B cell (primary cell): ENCODE measurements at regions not wholly inside any gene's neighbourhood (a gene's known extent, or its start where the extent isn't known, plus 50 kb on each side); places are given as distances from the start of the nearest gene placed in this dataset.

Source experiments
- ATAC-seq: fragments of 200-7000 bp; cut with Tn5 transposase; one replicate; pipeline ENCODE4 v1.10.0; 2021; ENCODE audit warnings: low read depth, mild to moderate bottlenecking, moderate number of reproducible peaks, moderate library complexity
- CTCF ChIA-PET: fragments of 350-600 bp; sonication (Branson Sonifier 250); formaldehyde crosslinking; loops from one replicate; lab custom pipeline; 2021; ENCODE audit warnings: antibody characterized with exemption, inconsistent platforms; lab: Charles Lee
- POLR2A ChIA-PET: fragments of 350-600 bp; sonication (Branson Sonifier 250); formaldehyde crosslinking; loops from one replicate; lab custom pipeline; 2021; ENCODE audit warnings: antibody characterized with exemption; lab: Charles Lee
- DNase-seq: peaks from one replicate; pipeline ENCODE4 v3.0.0; 2013
- H2AFZ ChIP-seq: 2 replicates; pipeline ENCODE4 v1.6.1; 2012; ENCODE audit warnings: mild to moderate bottlenecking, low read depth, low read length; ENCODE audit not compliant: insufficient read depth, poor library complexity, severe bottlenecking
- H3K27ac ChIP-seq, 2 donors: 1 replicate in 1 of 2; 2 replicates in 1 of 2; pipeline ENCODE4 v1.5.1; 2012 to 2013; ENCODE audit warnings: low read length in 2 of 2, mild to moderate bottlenecking in 2 of 2, moderate library complexity in 1 of 2
- H3K27me3 ChIP-seq, 4 experiments: fragments of 200-600 bp in 1 of 4; sonication (generic) in 1 of 4; replicated peaks in 1 of 4; 1 replicate in 2 of 4; 2 replicates in 2 of 4; pipeline versions ENCODE4 v1.6.1 to v1.7.0; 2013 to 2016; ENCODE audit warnings: low read length in 3 of 4, mild to moderate bottlenecking in 2 of 4, mixed read lengths in 1 of 4, moderate library complexity in 1 of 4; ENCODE audit not compliant: insufficient read depth in 4 of 4, control insufficient read depth in 3 of 4; ENCODE audit errors: control extremely low read depth in 1 of 4
- H3K36me3 ChIP-seq, 2 experiments: replicated peaks in 1 of 2; 1 replicate in 1 of 2; 2 replicates in 1 of 2; pipeline versions ENCODE4 v1.6.1 to v1.7.1; 2013; ENCODE audit warnings: low read length in 1 of 2; ENCODE audit not compliant: insufficient read depth in 2 of 2, control insufficient read depth in 1 of 2; ENCODE audit errors: control extremely low read depth in 1 of 2, extremely low read depth in 1 of 2
- H3K4me1 ChIP-seq, 2 donors: fragments of 200-600 bp in 1 of 2; sonication (generic) in 1 of 2; 1 replicate in 1 of 2; 2 replicates in 1 of 2; pipeline versions ENCODE4 v1.5.1 to v1.6.1; 2013 to 2017; ENCODE audit warnings: low read length in 2 of 2; ENCODE audit not compliant: control insufficient read depth in 2 of 2, insufficient read depth in 2 of 2
- H3K4me2 ChIP-seq: replicated peaks from 2 replicates; pipeline ENCODE3; 2012; ENCODE audit warnings: mild to moderate bottlenecking, low read depth, low read length; ENCODE audit not compliant: poor library complexity, severe bottlenecking
- H3K4me3 ChIP-seq, 5 experiments: fragments of 200-600 bp in 1 of 5; sonication (generic) in 1 of 5; 1 replicate in 3 of 5; 2 replicates in 2 of 5; pipeline versions ENCODE4 v1.5.1 to v1.7.0; 2011 to 2016; ENCODE audit warnings: low read length in 4 of 5, mild to moderate bottlenecking in 4 of 5, low read depth in 2 of 5, control low read depth in 1 of 5, moderate library complexity in 1 of 5; ENCODE audit not compliant: insufficient read depth in 1 of 5; ENCODE audit errors: control extremely low read depth in 1 of 5, extremely low read depth in 1 of 5
- H3K79me2 ChIP-seq: fragments of 200-600 bp; sonication (generic); one replicate; pipeline ENCODE4 v1.6.0; 2016; ENCODE audit warnings: low read length; ENCODE audit not compliant: control insufficient read depth, insufficient read depth
- H3K9ac ChIP-seq: fragments of 200-600 bp; sonication (generic); 2 replicates; pipeline ENCODE4 v1.6.1; 2017; ENCODE audit warnings: mild to moderate bottlenecking, low read length, moderate library complexity
- H3K9me3 ChIP-seq, 3 donors: one replicate each; pipeline versions ENCODE4 v1.6.1 to v1.7.1; 2013; ENCODE audit warnings: low read length in 2 of 3; ENCODE audit not compliant: control insufficient read depth in 2 of 3, insufficient read depth in 1 of 3; ENCODE audit errors: control extremely low read depth in 1 of 3
- H4K20me1 ChIP-seq: 2 replicates; pipeline ENCODE4 v1.6.0; 2012; ENCODE audit warnings: mild to moderate bottlenecking, low read length; ENCODE audit not compliant: insufficient read depth, control insufficient read depth, poor library complexity, severe bottlenecking
- H3K27ac Mint-ChIP-seq: one replicate; pipeline ENCODE4 v1.8.0; 2021; ENCODE audit warnings: mixed read lengths
- H3K27me3 Mint-ChIP-seq: one replicate; pipeline ENCODE4 v1.8.0; 2021; ENCODE audit warnings: mixed read lengths
- H3K4me1 Mint-ChIP-seq: one replicate; pipeline ENCODE4 v1.8.0; 2021; ENCODE audit warnings: mixed read lengths
- H3K4me3 Mint-ChIP-seq: one replicate; pipeline ENCODE4 v1.8.0; 2021; ENCODE audit warnings: mixed read lengths
- H3K9me3 Mint-ChIP-seq: one replicate; pipeline ENCODE4 v1.8.0; 2022; ENCODE audit warnings: mixed read lengths; ENCODE audit not compliant: insufficient read depth
- EZH2 ChIP-seq: IDR thresholded peaks from 2 replicates; pipeline ENCODE4 v1.6.1; 2012; ENCODE audit warnings: borderline replicate concordance, low read depth, mild to moderate bottlenecking, moderate library complexity, low read length; ENCODE audit not compliant: insufficient read depth, poor library complexity, severe bottlenecking
- WGBS: methylation state at CpG from one replicate; pipeline ENCODE4 v1.1.5; 2013; ENCODE audit warnings: missing lambda C conversion rate; ENCODE audit not compliant: insufficient coverage; 5-methylcytosine and 5-hydroxymethylcytosine counted together
- intact Hi-C: fragments of 100-400 bp; cut with micrococcal nuclease; formaldehyde crosslinking; loops from one replicate; pipeline ENCODE4 v1.10.0; 2022
- TF ChIP-seq, protein P1 (sequence below): fragments of 200-600 bp; IDR thresholded peaks from one replicate; pipeline ENCODE4 v1.8.0; 2022; ENCODE audit warnings: antibody characterized with exemption, mild to moderate bottlenecking

DNA sequence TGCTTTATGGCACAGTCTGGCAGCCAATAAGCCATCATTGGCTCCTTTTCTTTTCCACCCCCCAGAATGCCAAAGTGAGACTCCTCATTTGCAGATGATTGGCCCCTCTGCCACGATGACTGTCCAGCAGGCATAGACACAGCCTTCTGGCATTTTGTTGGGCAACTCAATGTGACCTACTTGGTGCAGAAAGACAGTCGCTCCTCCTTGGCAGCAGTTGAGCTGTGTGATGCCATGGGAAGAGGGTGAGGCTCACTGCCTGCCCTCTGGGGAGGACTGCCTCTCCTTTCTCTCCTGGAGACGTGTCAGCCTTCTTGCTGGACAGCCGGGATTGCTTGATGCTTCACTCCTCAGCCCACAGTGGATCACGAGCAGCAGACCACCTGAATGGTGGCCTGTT, 264.9 kb downstream of the C12orf75 start:
- Histone ChIP-seq H2AFZ (no peak overlapping the region), H3K4me3 (no peak overlapping the region), H3K4me2 (no peak overlapping the region), H3K27ac (no peak overlapping the region), H3K9ac (no peak overlapping the region), H3K36me3 (no peaks in the 10 kb centered on the region), H3K4me1 (no peaks in the 10 kb centered on the region), H3K27me3 (peaks cover 0 to 5% (median 1%) of the 10 kb centered on the region in 4 experiments), H4K20me1 (no peaks in the 10 kb centered on the region), H3K79me2 (no peaks in the 10 kb centered on the region), H3K9me3 (no peaks in the 10 kb centered on the region)
- Mint-ChIP-seq H3K9me3 (no peaks in the 10 kb centered on the region), H3K4me1 (no peaks in the 10 kb centered on the region), H3K27me3 (peaks cover 6% of the 10 kb centered on the region), H3K27ac (no peak overlapping the region), H3K4me3 (no peak overlapping the region)
- TF ChIP-seq, protein P1, sequence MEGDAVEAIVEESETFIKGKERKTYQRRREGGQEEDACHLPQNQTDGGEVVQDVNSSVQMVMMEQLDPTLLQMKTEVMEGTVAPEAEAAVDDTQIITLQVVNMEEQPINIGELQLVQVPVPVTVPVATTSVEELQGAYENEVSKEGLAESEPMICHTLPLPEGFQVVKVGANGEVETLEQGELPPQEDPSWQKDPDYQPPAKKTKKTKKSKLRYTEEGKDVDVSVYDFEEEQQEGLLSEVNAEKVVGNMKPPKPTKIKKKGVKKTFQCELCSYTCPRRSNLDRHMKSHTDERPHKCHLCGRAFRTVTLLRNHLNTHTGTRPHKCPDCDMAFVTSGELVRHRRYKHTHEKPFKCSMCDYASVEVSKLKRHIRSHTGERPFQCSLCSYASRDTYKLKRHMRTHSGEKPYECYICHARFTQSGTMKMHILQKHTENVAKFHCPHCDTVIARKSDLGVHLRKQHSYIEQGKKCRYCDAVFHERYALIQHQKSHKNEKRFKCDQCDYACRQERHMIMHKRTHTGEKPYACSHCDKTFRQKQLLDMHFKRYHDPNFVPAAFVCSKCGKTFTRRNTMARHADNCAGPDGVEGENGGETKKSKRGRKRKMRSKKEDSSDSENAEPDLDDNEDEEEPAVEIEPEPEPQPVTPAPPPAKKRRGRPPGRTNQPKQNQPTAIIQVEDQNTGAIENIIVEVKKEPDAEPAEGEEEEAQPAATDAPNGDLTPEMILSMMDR = no peak
- TF ChIP-seq EZH2 = no peak
- ChIA-PET POLR2A (no interaction called here), CTCF (no interaction called here)
- 87% methylated on average over 4 of the region's 5 CpGs for WGBS
- intact Hi-C loops = no loop called here
- ATAC-seq (no peak), DNase-seq (no peak)

DNA sequence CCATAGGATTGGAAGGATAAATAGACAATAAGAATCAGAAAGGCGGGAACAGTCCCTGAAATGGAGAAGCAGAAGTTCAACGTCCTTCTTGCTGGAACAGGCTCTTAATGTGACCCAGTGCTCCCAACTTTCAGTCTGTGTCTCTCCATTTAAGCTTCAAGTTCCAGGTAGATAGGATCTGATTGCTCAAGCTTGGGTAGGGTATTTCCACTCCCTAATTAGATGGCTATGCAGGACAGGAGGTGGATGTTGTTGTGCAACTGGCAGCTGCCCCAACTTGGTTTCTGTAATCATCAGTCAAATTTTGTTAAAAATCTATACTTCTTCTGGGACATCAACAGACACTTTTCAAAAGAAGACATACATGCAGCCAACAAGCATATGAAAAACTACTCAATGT, 266.2 kb downstream of the C12orf75 start:
- 70% methylated on average over 2 of the region's 2 CpGs for WGBS
- Mint-ChIP-seq H3K4me1 (no peaks in the 10 kb centered on the region), H3K27me3 (peaks cover 6% of the 10 kb centered on the region), H3K4me3 (no peak overlapping the region), H3K27ac (no peak overlapping the region), H3K9me3 (no peaks in the 10 kb centered on the region)
- Histone ChIP-seq H3K9ac (no peak overlapping the region), H3K4me2 (no peak overlapping the region), H3K79me2 (no peaks in the 10 kb centered on the region), H2AFZ (no peak overlapping the region), H3K36me3 (no peaks in the 10 kb centered on the region), H3K4me1 (no peaks in the 10 kb centered on the region), H3K27ac (no peak overlapping the region), H3K9me3 (no peaks in the 10 kb centered on the region), H4K20me1 (no peaks in the 10 kb centered on the region), H3K4me3 (no peak overlapping the region), H3K27me3 (peaks cover 0 to 3% (median 0%) of the 10 kb centered on the region in 4 experiments)
- no peak for DNase-seq
- ATAC-seq = no peak
- intact Hi-C loops = no loop called here
- CTCF ChIA-PET = no interaction called here
- no peak for TF ChIP-seq EZH2
- POLR2A ChIA-PET = no interaction called here
